ENCODE measurements at regions not wholly inside any gene's neighbourhood (a gene's known extent, or its start where the extent isn't known, plus 50 kb on each side); places are given as distances from the start of the nearest gene placed in this dataset.
A peak's percentile ranks its signal among the peaks of the same experiment; 100 is the strongest.

- no peak for DNase-seq (ENCODE audit: low read depth)
These were observed 318.5 kb downstream of the GRB14 start for GRCh38 chr2:164302786-164303185.

GRCh38 chr2:164288235-164288634, 333.0 kb downstream of the GRB14 start:
- no peak for DNase-seq (ENCODE audit: low read depth)

- no peak for DNase-seq (ENCODE audit: low read depth)
These were observed 334.2 kb downstream of the GRB14 start for GRCh38 chr2:164287056-164287455.

GRCh38 chr2:164285576-164285975, 335.7 kb downstream of the GRB14 start:
- no peak for DNase-seq (ENCODE audit: low read depth)

GRCh38 chr2:164281896-164282295, 339.4 kb downstream of the GRB14 start:
- DNase-seq (ENCODE audit: low read depth), result no peak

GRCh38 chr2:164275659-164276058, 345.6 kb downstream of the GRB14 start:
- no peak for DNase-seq (ENCODE audit: low read depth)

- DNase-seq (ENCODE audit: low read depth), result no peak
These were observed 360.8 kb downstream of the GRB14 start for GRCh38 chr2:164260506-164260905.

GRCh38 chr2:164257742-164258141, 363.5 kb downstream of the GRB14 start:
- peak; percentile 33 for DNase-seq (ENCODE audit: low read depth)

- no peak for DNase-seq (ENCODE audit: low read depth)
These were observed 368.6 kb downstream of the GRB14 start for GRCh38 chr2:164252568-164253287.

- DNase-seq (ENCODE audit: low read depth), result no peak
These were observed 378.0 kb downstream of the GRB14 start for GRCh38 chr2:164243315-164243714.

- peak; percentile 58 for DNase-seq (ENCODE audit: low read depth)
These were observed 378.9 kb downstream of the GRB14 start for GRCh38 chr2:164242409-164242808.

- DNase-seq (ENCODE audit: low read depth), result no peak
These were observed 387.2 kb downstream of the GRB14 start for GRCh38 chr2:164234074-164234473.

GRCh38 chr2:164224007-164224406, 397.3 kb downstream of the GRB14 start:
- no peak for DNase-seq (ENCODE audit: low read depth)

- no peak for DNase-seq (ENCODE audit: low read depth)
These were observed 399.8 kb downstream of the GRB14 start for GRCh38 chr2:164221473-164221872.

GRCh38 chr2:164220265-164220664, 401.0 kb downstream of the GRB14 start:
- no peak for DNase-seq (ENCODE audit: low read depth)

GRCh38 chr2:164213916-164214315, 407.4 kb downstream of the GRB14 start:
- DNase-seq (ENCODE audit: low read depth), result peak; percentile 40

- peak; percentile 69 for DNase-seq (ENCODE audit: low read depth)
These were observed 415.9 kb downstream of the GRB14 start for GRCh38 chr2:164205347-164205746.

GRCh38 chr2:164203131-164203530, 418.2 kb downstream of the GRB14 start:
- no peak for DNase-seq (ENCODE audit: low read depth)

- no peak for DNase-seq (ENCODE audit: low read depth)
These were observed 423.0 kb downstream of the GRB14 start for GRCh38 chr2:164198256-164198655.

- no peak for DNase-seq (ENCODE audit: low read depth)
These were observed 430.6 kb downstream of the GRB14 start for GRCh38 chr2:164190700-164191099.

- no peak for DNase-seq (ENCODE audit: low read depth)
These were observed 431.4 kb downstream of the GRB14 start for GRCh38 chr2:164189851-164190250.

- DNase-seq (ENCODE audit: low read depth), result no peak
These were observed 434.2 kb downstream of the GRB14 start for GRCh38 chr2:164187121-164187520.

GRCh38 chr2:164186591-164186990, 434.7 kb downstream of the GRB14 start:
- no peak for DNase-seq (ENCODE audit: low read depth)

Measured in HT1080 (cell line).